Loucy (cell line): ENCODE measurements at regions not wholly inside any gene's neighbourhood (a gene's known extent, or its start where the extent isn't known, plus 50 kb on each side); places are given as distances from the start of the nearest gene placed in this dataset.

ENCODE experiments used
- H2AFZ ChIP-seq: fragments of 200-600 bp; sonication (generic); 2 replicates; pipeline ENCODE4 v1.6.0; 2016; ENCODE audit warnings: antibody characterized with exemption, mild to moderate bottlenecking, low read length, moderate library complexity
- H3F3A ChIP-seq: fragments of 200-600 bp; 2 replicates; pipeline ENCODE4 v1.6.0; 2016; ENCODE audit warnings: antibody characterized with exemption, low read depth, mild to moderate bottlenecking
- H3K27me3 ChIP-seq: fragments of 200-600 bp; sonication (generic); 2 replicates; pipeline ENCODE4 v1.6.1; 2014; ENCODE audit warnings: low read length, mild to moderate bottlenecking; ENCODE audit not compliant: insufficient read depth, poor library complexity, severe bottlenecking
- H3K36me3 ChIP-seq: fragments of 200-600 bp; sonication (generic); 2 replicates; pipeline ENCODE4 v1.6.1; 2016; ENCODE audit warnings: low read length; ENCODE audit not compliant: insufficient read depth
- H3K4me1 ChIP-seq: fragments of 200-600 bp; sonication (generic); 2 replicates; pipeline ENCODE4 v1.5.1; 2014; ENCODE audit warnings: low read length, mild to moderate bottlenecking; ENCODE audit not compliant: insufficient read depth, poor library complexity, severe bottlenecking
- H3K4me2 ChIP-seq: fragments of 200-600 bp; sonication (generic); 2 replicates; pipeline ENCODE4 v1.6.0; 2014; ENCODE audit warnings: antibody characterized with exemption, low read length, low read depth, mild to moderate bottlenecking; ENCODE audit not compliant: poor library complexity, severe bottlenecking
- H3K4me3 ChIP-seq: fragments of 200-600 bp; sonication (generic); 2 replicates; pipeline ENCODE4 v1.5.1; 2014; ENCODE audit warnings: low read length, mild to moderate bottlenecking, mixed read lengths; ENCODE audit not compliant: poor library complexity, severe bottlenecking
- H3K79me2 ChIP-seq: fragments of 200-600 bp; sonication (generic); 2 replicates; pipeline ENCODE4 v1.6.1; 2014; ENCODE audit warnings: low read length; ENCODE audit not compliant: insufficient read depth
- H3K9ac ChIP-seq: fragments of 200-600 bp; sonication (generic); 2 replicates; pipeline ENCODE4 v1.6.0; 2014; ENCODE audit warnings: mild to moderate bottlenecking, low read depth, low read length, moderate library complexity; ENCODE audit not compliant: poor library complexity, severe bottlenecking
- H3K9me2 ChIP-seq: fragments of 200-600 bp; sonication (generic); replicated peaks from 2 replicates; pipeline ENCODE4 v1.6.1; 2016; ENCODE audit warnings: low read depth, low read length, mixed read lengths
- H3K9me3 ChIP-seq: fragments of 200-600 bp; sonication (generic); 2 replicates; pipeline ENCODE4 v1.6.1; 2014; ENCODE audit warnings: mild to moderate bottlenecking, antibody characterized with exemption, low read length, low read depth; ENCODE audit not compliant: insufficient read depth
- H4K20me1 ChIP-seq: fragments of 200-600 bp; sonication (generic); 2 replicates; pipeline ENCODE4 v1.6.0; 2014; ENCODE audit warnings: antibody characterized with exemption, low read length, mild to moderate bottlenecking; ENCODE audit not compliant: insufficient read depth, poor library complexity, severe bottlenecking
- EZH2phosphoT487 ChIP-seq: fragments of 200-600 bp; IDR thresholded peaks from 2 replicates; pipeline ENCODE4 v1.6.1; 2018; ENCODE audit warnings: antibody characterized with exemption, mild to moderate bottlenecking, moderate library complexity, borderline replicate concordance
- TF ChIP-seq, protein P1 (sequence below): fragments of 200-600 bp; sonication (generic); conservative IDR thresholded peaks from 2 replicates; pipeline ENCODE4 v1.5.1; 2014; ENCODE audit warnings: mild to moderate bottlenecking, antibody characterized with exemption, low read length

DNA sequence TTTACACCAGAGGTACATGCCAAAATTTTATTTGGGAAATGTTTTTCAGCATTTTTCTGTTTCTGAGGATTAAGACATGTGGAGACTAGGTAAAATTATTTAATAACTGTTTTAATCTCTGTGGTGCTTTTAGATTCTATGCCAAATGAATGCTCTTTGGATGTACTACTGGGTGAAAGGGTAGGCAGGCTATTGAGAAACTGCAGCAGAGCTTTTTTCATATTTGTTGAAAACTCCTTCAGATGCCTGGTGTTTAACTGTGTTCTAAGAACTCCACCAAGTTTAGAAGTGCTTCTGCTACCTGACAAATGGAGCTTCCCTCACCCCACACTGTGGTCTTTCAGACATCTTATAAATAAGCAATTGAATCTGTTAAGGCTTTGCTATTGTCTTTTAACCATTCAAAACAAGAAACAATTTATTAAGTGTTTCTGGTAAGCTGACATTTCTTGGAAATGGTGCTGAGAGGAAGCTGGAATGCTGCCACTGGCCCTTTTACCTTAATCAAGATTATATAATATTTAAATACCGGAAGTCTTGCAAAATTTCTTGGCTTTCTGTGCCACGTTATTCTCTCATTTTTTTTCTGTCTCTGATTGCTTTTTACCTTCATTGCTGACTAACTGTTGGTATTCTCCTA, 51.2 kb upstream of the CYSLTR1 start:
- H3K4me3 ChIP-seq = no peak overlapping the region
- no peak for TF ChIP-seq EZH2phosphoT487
- TF ChIP-seq, protein P1, sequence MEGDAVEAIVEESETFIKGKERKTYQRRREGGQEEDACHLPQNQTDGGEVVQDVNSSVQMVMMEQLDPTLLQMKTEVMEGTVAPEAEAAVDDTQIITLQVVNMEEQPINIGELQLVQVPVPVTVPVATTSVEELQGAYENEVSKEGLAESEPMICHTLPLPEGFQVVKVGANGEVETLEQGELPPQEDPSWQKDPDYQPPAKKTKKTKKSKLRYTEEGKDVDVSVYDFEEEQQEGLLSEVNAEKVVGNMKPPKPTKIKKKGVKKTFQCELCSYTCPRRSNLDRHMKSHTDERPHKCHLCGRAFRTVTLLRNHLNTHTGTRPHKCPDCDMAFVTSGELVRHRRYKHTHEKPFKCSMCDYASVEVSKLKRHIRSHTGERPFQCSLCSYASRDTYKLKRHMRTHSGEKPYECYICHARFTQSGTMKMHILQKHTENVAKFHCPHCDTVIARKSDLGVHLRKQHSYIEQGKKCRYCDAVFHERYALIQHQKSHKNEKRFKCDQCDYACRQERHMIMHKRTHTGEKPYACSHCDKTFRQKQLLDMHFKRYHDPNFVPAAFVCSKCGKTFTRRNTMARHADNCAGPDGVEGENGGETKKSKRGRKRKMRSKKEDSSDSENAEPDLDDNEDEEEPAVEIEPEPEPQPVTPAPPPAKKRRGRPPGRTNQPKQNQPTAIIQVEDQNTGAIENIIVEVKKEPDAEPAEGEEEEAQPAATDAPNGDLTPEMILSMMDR = no peak
- peaks cover 5% of the 10 kb centered on the region for H3K4me1 ChIP-seq
- H3K9me3 ChIP-seq = no peaks in the 10 kb centered on the region
- H4K20me1 ChIP-seq = no peaks in the 10 kb centered on the region
- H3K36me3 ChIP-seq = no peaks in the 10 kb centered on the region
- H3K79me2 ChIP-seq = no peaks in the 10 kb centered on the region
- no peaks in the 10 kb centered on the region for H3K27me3 ChIP-seq
- H3K4me2 ChIP-seq = no peak overlapping the region
- no peak overlapping the region for H2AFZ ChIP-seq
- H3F3A ChIP-seq = no peaks in the 10 kb centered on the region
- no peaks in the 10 kb centered on the region for H3K9me2 ChIP-seq
- no peak overlapping the region for H3K9ac ChIP-seq
